ENCODE measurements at regions not wholly inside any gene's neighbourhood (a gene's known extent, or its start where the extent isn't known, plus 50 kb on each side); places are given as distances from the start of the nearest gene placed in this dataset.
A peak's percentile ranks its signal among the peaks of the same experiment; 100 is the strongest.

DNA sequence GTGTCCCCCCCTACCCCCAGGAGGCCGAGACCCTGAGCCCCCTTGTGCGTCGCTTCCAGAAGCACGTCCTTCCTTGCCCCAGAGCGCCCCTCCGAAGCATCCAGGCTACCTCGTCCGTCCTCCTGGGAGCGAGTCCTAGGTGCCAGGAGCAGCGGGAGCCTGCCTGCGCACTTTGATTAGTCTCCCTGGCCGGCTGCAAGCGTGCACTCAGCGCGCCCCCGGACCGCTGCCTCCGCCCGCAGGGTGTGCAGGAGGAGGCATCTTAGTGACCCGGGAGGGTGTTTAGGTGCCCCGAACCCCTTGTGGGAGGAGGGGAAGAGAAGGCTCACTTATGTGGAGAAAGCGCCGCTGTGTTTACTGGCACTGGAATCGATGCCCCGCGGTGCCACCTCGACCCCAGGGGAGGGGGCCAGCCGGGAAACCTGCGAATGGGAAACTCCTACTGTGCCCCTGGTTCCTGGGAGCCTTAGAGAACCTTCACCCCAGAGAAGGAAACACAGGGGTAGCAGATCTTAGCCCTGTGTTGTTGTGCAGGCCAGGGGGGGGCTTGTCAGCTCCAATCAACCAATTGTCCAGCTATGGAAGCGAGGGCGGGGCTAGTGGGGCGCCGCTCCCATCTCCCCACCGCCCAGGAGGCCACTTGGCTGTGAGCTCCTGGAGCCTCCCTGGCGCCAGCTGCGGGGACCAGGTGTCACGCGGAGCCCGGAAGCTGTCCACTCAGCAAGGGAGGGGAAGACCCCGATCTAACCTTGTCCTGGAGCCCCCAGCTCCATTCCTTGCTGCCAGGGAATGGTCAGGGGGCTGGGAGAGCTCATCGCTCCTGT, 922.8 kb upstream of the EEF2KMT start:
- peak in 2 of 51 donors; percentile 5 to 6 for DNase-seq

DNA sequence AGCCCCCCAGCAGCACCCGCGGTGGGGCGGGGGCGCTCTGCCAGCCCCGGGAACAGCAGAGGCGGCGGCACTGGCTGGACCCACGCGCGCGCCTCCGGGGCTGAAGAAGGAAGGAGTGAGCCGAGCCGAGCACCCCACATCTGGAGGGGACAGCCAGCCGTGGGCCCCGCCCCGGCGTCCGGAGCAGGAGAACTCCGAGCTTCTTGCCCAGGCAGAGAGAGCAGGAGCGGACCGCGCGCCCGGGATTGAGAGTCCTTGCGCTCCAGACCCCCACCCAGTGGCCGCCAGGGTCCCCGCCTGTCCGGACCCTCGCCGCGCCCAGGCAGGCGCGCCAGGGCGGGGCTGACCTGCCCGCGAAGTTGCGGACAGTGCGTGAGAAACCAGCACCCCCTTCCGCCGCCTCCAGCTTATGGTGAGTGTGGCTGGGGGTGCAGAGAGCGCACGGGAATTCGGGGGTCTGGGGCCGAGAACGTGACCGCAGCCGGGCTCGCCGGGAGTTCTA, 921.9 kb upstream of the EEF2KMT start:
- DNase-seq = peak in 3 of 51 donors; percentile 2 to 9 (median 8)

- peak in 2 of 51 donors; percentile 1 to 5 for DNase-seq
These were observed 921.4 kb upstream of the EEF2KMT start for GRCh38 chr16:6018848-6019489.

DNA sequence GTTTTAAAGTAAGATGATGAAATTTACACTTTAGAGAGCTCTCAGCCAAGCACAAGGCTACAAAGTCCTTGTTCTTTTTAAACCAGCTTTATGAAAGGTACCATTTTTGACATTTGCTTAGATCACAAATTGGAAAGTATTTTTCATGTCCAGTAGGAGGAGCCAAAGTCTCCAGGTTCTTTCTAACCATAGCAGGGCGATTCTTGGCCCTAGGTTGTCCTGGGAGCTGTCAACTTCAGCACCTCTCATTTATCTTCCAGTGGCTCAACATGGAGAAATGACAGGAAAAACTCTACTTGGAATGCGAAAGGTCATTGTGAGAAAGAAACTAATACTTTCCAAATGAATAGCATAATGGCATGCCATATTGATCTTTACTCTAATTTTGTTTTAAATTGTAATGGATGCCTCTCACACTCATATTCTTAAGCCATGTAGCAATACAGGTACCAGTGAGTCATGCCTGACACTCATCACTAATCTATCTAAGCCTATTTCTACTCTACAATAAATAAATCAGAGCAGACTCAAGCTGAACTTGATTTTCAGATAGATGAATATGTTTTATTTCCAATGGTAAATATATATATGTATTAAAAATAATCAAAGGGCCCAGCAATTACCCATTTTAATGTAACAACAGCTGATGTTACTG, 919.1 kb upstream of the EEF2KMT start:
- DNase-seq = no peak

- no peak for DNase-seq
These were observed 915.1 kb upstream of the EEF2KMT start for GRCh38 chr16:6012716-6013115.

GRCh38 chr16:6009151-6009550, 911.6 kb upstream of the EEF2KMT start:
- DNase-seq = no peak

GRCh38 chr16:6008670-6009069, 911.1 kb upstream of the EEF2KMT start:
- DNase-seq = no peak

GRCh38 chr16:5993356-5993755, 895.8 kb upstream of the EEF2KMT start:
- no peak for DNase-seq

GRCh38 chr16:5982979-5983378, 885.4 kb upstream of the EEF2KMT start:
- peak in 1 of 51 donors; percentile 1 for DNase-seq

DNA sequence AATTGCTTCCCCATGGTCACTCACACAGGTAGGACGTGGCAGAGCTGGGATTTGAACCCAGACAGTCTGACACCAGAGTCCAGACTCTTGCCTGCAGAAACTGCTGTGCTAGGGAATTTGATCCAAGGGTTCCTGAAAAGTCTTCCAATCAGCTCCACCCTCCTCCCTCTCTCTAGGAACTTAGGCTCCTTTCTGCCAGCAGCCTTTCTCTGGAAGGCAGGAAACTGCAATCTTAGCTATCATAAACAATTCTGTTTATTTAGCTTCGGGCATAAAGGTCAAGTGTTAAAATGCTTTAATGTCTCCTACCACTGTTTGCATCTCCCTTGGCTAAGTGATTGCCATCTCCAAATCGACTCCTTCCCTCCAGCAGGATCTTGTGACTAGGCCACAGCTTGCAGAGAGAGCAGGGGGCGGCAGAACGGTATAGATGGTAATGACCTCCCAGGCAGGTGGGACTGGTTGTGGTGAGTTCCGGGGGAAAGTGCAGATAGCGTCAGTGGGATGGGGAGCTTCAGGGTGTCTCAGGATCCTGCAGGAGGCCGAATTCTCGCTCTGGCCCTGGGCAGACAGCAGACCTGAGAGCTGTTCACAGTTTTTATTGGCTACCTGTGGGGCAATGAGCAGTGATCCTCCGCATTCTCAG, 882.4 kb upstream of the EEF2KMT start:
- no peak for DNase-seq

- peak in 7 of 51 donors; percentile 0 to 6 (median 2) for DNase-seq
These were observed 879.7 kb upstream of the EEF2KMT start for GRCh38 chr16:5977329-5977728.

DNA sequence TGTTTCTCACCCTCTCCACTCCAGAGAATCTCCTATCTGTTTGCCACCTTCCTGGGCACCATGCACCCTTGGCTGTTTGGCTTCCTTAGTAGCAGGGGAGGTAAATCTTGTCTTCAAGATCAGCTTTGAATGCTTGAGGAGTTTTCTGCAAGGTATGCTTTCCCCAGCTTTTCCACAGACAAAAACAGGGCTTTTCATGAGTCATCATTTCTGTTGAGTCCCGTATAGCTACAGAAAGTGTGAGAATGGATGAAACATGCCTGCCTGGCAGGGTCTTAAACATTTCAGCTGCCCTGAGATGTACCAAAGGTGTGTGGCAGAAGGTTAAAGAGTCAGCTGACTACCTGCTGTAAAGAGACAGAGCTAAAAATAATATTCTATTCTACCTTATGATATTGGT, 875.2 kb upstream of the EEF2KMT start:
- no peak for DNase-seq

- peak in 1 of 51 donors; percentile 14 for DNase-seq
These were observed 874.3 kb upstream of the EEF2KMT start for GRCh38 chr16:5971924-5972323.

DNA sequence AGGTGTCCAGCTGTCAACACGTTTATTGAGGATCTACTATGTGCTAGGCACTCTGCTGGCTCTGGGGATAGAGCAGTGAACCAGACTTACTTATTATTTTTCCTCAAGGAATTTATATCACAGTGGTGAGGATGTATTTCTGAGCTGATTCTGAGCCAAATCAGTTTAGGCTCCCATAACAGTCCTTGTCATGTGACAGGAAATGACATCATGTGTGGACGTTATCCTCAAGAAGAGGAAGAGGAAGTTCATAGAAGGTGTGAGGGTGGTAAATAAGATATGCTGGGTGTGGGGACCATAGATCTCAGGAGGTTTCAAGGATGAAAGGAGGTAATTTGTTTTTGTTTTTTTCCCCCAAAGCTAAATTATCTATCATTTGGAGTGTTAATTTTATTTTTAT, 873.5 kb upstream of the EEF2KMT start:
- no peak for DNase-seq

DNA sequence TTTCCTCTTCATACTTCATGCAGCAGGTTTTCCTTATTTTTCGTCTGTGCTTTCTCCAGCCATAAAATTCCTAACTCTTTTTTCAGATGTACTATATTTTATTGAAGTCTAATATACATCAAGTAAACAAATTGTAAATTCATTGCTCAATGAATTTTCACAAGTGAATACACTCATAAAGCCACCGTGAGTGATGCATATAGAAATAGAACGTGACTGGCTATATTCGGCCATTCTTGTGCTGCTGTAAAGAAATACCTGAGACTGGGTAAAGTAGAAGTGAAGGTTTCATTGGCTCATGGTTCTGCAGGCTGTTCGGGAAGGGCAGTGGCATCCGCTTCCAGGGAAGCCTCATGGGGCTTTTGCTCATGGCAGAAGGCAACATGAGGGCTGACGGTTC, 868.4 kb upstream of the EEF2KMT start:
- no peak for DNase-seq

DNA sequence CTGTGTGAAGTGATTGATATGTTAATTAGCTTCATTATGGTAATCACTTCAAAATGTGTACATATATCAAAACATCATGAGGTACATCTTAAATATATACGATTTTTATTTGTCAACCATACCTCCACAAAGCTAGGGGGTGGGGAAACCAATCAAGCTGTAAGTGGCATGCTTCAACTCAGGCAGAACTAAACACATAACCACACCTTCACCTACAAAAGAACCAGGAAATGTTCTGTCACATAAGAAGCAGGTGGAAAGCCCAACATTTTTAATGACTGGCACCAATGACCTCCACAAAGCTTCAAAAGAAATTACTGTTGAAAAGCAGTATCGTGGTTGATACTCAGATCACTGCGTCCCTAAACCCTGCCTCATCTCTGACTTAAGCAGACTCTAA, 867.7 kb upstream of the EEF2KMT start:
- DNase-seq = no peak

DNA sequence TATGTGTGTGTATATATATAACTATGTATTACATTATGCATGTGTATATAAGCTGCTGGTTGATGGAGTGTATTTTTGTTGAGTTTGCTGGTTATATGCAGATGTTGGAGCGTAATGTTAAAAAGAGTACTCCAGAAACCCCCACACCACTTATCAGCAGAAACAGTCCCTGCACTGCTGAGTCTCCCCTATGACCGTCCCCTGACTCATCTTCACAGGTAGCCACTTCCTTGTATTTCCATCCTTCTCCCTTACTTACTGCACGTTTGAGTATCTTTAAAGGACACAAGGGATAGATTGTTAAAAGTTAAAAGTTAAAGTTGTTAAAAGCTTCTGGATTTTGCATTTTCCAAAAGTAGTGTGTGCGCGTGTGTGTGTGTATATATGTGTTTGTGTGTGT, 853.9 kb upstream of the EEF2KMT start:
- no peak for DNase-seq

- no peak for DNase-seq
These were observed 847.4 kb upstream of the EEF2KMT start for GRCh38 chr16:5944971-5945370.

DNA sequence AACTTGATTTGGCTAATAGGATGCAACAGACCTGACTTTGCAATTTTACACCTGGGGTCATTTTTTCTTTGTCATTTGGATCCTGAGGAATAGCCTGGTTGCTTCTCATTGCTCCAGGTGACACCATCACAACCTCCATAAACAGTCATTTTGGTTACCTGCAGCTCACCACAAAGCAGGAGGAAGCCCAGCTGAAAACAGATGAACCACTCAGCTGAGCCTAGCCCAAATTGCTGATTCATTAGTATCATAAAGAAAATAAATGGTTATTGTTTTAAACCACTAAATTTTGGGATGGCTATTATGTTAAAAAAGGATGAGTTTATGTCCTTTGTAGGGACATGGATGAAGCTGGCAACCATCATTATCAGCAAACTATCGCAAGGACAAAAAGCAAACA, 841.0 kb upstream of the EEF2KMT start:
- no peak for DNase-seq

DNA sequence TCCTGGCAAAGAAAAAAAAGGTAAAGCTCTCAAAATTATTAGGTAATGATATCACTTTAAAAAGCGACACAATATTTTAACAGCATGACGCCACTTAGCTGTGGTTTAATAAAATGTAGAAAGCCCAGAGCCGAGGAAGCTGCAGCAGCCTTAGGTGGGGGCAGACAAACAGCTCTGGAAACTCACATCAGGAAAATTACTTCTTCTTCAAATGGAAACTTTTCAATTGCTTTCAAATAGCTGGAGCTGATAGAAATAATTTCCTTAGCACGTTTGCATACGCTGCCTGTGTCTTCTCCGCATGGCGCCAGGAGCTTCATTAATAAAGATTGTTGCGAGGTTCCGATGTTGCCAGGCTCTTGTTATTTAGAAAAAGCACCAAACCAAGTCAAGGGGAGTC, 835.3 kb upstream of the EEF2KMT start:
- DNase-seq = no peak

GRCh38 chr16:5928476-5929065, 831.0 kb upstream of the EEF2KMT start:
- peak in 3 of 51 donors; percentile 0 to 5 (median 2) for DNase-seq
